Posterior cingulate gyrus (tissue), 11 donors: ENCODE measurements at regions not wholly inside any gene's neighbourhood (a gene's known extent, or its start where the extent isn't known, plus 50 kb on each side); places are given as distances from the start of the nearest gene placed in this dataset.
A peak's percentile ranks its signal among the peaks of the same experiment; 100 is the strongest.
"Not testable (repeated sequence)": the region's sequence is repeated elsewhere in the genome, so short reads cannot be mapped to it uniquely, and the experiment has no call there.

Source experiments
- DNase-seq, 10 donors: peaks; one replicate each; pipeline versions ENCODE4 v3.0.0 to v3.0.0-alpha.2; 2020 to 2021; ENCODE audit warnings: mixed read lengths in 3 of 10
- intact Hi-C: fragments of 100-400 bp; cut with DNase I; formaldehyde crosslinking; loops from one replicate; pipeline ENCODE4 v1.15.1; 2023

- intact Hi-C loops = not testable (repeated sequence)
- DNase-seq = peak in 3 of 10 donors; percentile 67 to 68 (median 67)
These were observed 1800.9 kb downstream of the OLFM4 start for GRCh38 chr13:54829391-54830068.

- intact Hi-C loops = no loop called here
- no peak for DNase-seq
These were observed 1807.7 kb downstream of the OLFM4 start for GRCh38 chr13:54836273-54836672.

- intact Hi-C loops = no loop called here
- DNase-seq = no peak
These were observed 1813.1 kb downstream of the OLFM4 start for GRCh38 chr13:54841682-54842081.

- intact Hi-C loops = no loop called here
- no peak for DNase-seq
These were observed 1816.8 kb downstream of the OLFM4 start for GRCh38 chr13:54845351-54845965.

GRCh38 chr13:54852831-54853230, 1824.2 kb downstream of the OLFM4 start:
- intact Hi-C loops = no loop called here
- DNase-seq = no peak

- intact Hi-C loops = no loop called here
These were observed 1831.2 kb downstream of the OLFM4 start for GRCh38 chr13:54859827-54860226.

GRCh38 chr13:54875111-54875510, 1846.5 kb downstream of the OLFM4 start:
- intact Hi-C loops = no loop called here
- DNase-seq = no peak

More at GRCh38 chr13:54859827-54860226, 1831.2 kb downstream of the OLFM4 start:
- no peak for DNase-seq

- intact Hi-C loops = no loop called here
- no peak for DNase-seq
These were observed 1850.4 kb downstream of the OLFM4 start for GRCh38 chr13:54879036-54879435.

GRCh38 chr13:54884682-54885081, 1856.1 kb downstream of the OLFM4 start:
- DNase-seq = no peak
- intact Hi-C loops = no loop called here

- no peak for DNase-seq
- intact Hi-C loops = no loop called here
These were observed 1862.4 kb downstream of the OLFM4 start for GRCh38 chr13:54890976-54891375.

- intact Hi-C loops = no loop called here
- DNase-seq = no peak
These were observed 1872.7 kb downstream of the OLFM4 start for GRCh38 chr13:54901316-54901715.

- intact Hi-C loops = no loop called here
- DNase-seq = no peak
These were observed 1883.8 kb downstream of the OLFM4 start for GRCh38 chr13:54912367-54912766.

- intact Hi-C loops = no loop called here
- no peak for DNase-seq
These were observed 1885.1 kb downstream of the OLFM4 start for GRCh38 chr13:54913668-54914067.

GRCh38 chr13:54927538-54927937, 1898.9 kb downstream of the OLFM4 start:
- DNase-seq = no peak
- intact Hi-C loops = no loop called here

GRCh38 chr13:54928071-54928470, 1899.5 kb downstream of the OLFM4 start:
- no peak for DNase-seq
- intact Hi-C loops = no loop called here

- DNase-seq = no peak
- intact Hi-C loops = no loop called here
These were observed 1905.5 kb downstream of the OLFM4 start for GRCh38 chr13:54934121-54934520.

- intact Hi-C loops = no loop called here
- DNase-seq = no peak
These were observed 1917.4 kb downstream of the OLFM4 start for GRCh38 chr13:54945973-54946372.

GRCh38 chr13:54949735-54950134, 1921.1 kb downstream of the OLFM4 start:
- no peak for DNase-seq
- intact Hi-C loops = no loop called here

- DNase-seq = no peak
- intact Hi-C loops = no loop called here
These were observed 1921.9 kb downstream of the OLFM4 start for GRCh38 chr13:54950546-54950945.

- no peak for DNase-seq
- intact Hi-C loops = no loop called here
These were observed 1925.2 kb downstream of the OLFM4 start for GRCh38 chr13:54953786-54954185.

GRCh38 chr13:54958781-54959180, 1930.2 kb downstream of the OLFM4 start:
- intact Hi-C loops = no loop called here

GRCh38 chr13:54965881-54966280, 1937.3 kb downstream of the OLFM4 start:
- intact Hi-C loops = no loop called here

More at GRCh38 chr13:54958781-54959180, 1930.2 kb downstream of the OLFM4 start:
- DNase-seq = no peak

More at GRCh38 chr13:54965881-54966280, 1937.3 kb downstream of the OLFM4 start:
- DNase-seq = no peak
